GM18505 (cell line): ENCODE measurements at regions not wholly inside any gene's neighbourhood (a gene's known extent, or its start where the extent isn't known, plus 50 kb on each side); places are given as distances from the start of the nearest gene placed in this dataset.
"Not testable (repeated sequence)": the region's sequence is repeated elsewhere in the genome, so short reads cannot be mapped to it uniquely, and the experiment has no call there.

Experiments
- ATAC-seq: cut with Tn5 transposase; IDR thresholded peaks from one replicate; pipeline ENCODE4 v1.9.1; 2021; ENCODE audit not compliant: unreplicated experiment
- POLR2A ChIP-seq: IDR thresholded peaks from 4 replicates; pipeline ENCODE4 v1.6.1; 2011; ENCODE audit warnings: borderline replicate concordance; ENCODE audit not compliant: insufficient read depth, insufficient read length; ENCODE audit errors: extremely low read depth

- TF ChIP-seq POLR2A = no peak
- no peak for ATAC-seq
Measured at GRCh38 chr6:170042596-170043118, 248.2 kb downstream of the DLL1 start.

GRCh38 chr6:170042123-170042522 lies 248.8 kb downstream of the DLL1 start:
- no peak for ATAC-seq
- no peak for TF ChIP-seq POLR2A

GRCh38 chr6:170041526-170041925 lies 249.4 kb downstream of the DLL1 start:
- no peak for TF ChIP-seq POLR2A
- no peak for ATAC-seq

GRCh38 chr6:170040906-170041305 lies 250.0 kb downstream of the DLL1 start:
- no peak for ATAC-seq
- no peak for TF ChIP-seq POLR2A

- ATAC-seq = no peak
- TF ChIP-seq POLR2A = no peak
Measured at GRCh38 chr6:170040115-170040500, 250.8 kb downstream of the DLL1 start.

- TF ChIP-seq POLR2A = no peak
- ATAC-seq = no peak
Measured at GRCh38 chr6:170039156-170040114, 251.4 kb downstream of the DLL1 start.

- ATAC-seq = no peak
- TF ChIP-seq POLR2A = no peak
Measured at GRCh38 chr6:170038708-170039107, 252.2 kb downstream of the DLL1 start.

- TF ChIP-seq POLR2A = no peak
- no peak for ATAC-seq
Measured at GRCh38 chr6:170038251-170038650, 252.6 kb downstream of the DLL1 start.

GRCh38 chr6:170037541-170038250 lies 253.2 kb downstream of the DLL1 start:
- no peak for TF ChIP-seq POLR2A
- no peak for ATAC-seq

- ATAC-seq = no peak
- TF ChIP-seq POLR2A = no peak
Measured at GRCh38 chr6:170036916-170037315, 254.0 kb downstream of the DLL1 start.

GRCh38 chr6:170036367-170036766 lies 254.5 kb downstream of the DLL1 start:
- ATAC-seq = not testable (repeated sequence)

- ATAC-seq = no peak
- TF ChIP-seq POLR2A = no peak
Measured at GRCh38 chr6:170035901-170036304, 255.0 kb downstream of the DLL1 start.

GRCh38 chr6:170035044-170035443 lies 255.8 kb downstream of the DLL1 start:
- no peak for TF ChIP-seq POLR2A
- ATAC-seq = no peak

- no peak for ATAC-seq
- TF ChIP-seq POLR2A = no peak
Measured at GRCh38 chr6:170034294-170034693, 256.6 kb downstream of the DLL1 start.
